ENCODE measurements at regions not wholly inside any gene's neighbourhood (a gene's known extent, or its start where the extent isn't known, plus 50 kb on each side); places are given as distances from the start of the nearest gene placed in this dataset.

DNA sequence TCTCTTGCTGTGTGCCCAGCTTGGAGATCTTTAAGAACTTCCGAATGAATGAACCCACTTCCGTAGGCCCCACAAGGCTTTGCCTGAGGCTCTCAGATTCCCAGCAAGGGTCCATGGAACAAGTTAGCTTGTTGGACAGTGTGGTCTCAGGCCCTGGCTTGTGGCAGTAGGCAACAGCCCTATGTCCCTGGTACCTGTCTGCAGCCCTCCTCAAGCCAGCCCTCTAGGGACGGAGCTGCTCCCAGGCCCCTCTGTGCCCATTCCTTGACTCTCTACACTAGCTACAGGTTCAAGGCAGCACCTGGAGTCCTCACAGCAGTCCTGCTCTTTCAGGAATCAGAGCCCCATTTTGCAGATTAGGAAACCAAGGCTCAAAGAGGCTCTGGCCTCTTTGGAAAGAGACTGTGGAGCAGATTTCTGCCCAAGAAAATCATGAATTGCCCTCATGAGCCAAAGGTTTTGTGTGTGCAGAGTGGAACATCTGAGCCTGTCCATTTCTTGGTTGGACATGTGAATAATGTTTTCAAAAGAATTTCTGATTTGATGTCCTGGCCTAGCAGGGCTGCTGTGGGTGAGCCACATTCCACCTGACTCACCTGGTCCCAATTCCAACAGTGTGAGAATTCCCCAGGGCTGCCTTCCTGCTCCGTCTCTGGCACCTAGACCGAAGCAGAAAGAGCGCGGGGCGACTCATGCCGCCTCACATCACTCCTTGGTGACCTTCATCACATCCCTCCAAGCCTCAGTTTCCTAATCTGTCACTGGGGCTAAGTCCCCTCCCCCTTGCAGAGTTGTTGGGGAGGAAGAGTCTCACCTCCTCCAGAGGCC, 131.7 kb downstream of the BARX1 start:
- intact Hi-C loops (cut with DNase I) = loop anchor here in 4 of 10 donors (10.0 kb wide), 1 partner anchor 141 kb away; no protein-coding TSS in a partner anchor
- peaks cover 0 to 10% (median 5%) of the 10 kb centered on the region in 9 donors for H3K4me1 ChIP-seq
- TF ChIP-seq CTCF (IDR thresholded peaks at IDR 0.05) = no peak
- H3K27me3 ChIP-seq = peaks cover 0 to 83% (median 68%) of the 10 kb centered on the region in 7 donors
- 90 to 93% methylated on average over 9 of the region's 9 CpGs for WGBS, 2 donors
- H3K27ac ChIP-seq = no peak overlapping the region
- no peak overlapping the region for H3K4me3 ChIP-seq
- H3K9me3 ChIP-seq = peaks cover 0 to 12% (median 0%) of the 10 kb centered on the region in 11 donors
- no peak for ATAC-seq
- no peak for DNase-seq
- H3K36me3 ChIP-seq = no peaks in the 10 kb centered on the region

GRCh38 chr9:93822229-93822628, 132.9 kb downstream of the BARX1 start:
- ATAC-seq = no peak
- Histone ChIP-seq H3K27ac (no peak overlapping the region), H3K9me3 (peaks cover 0 to 12% (median 0%) of the 10 kb centered on the region in 11 donors), H3K4me1 (peaks cover 0 to 2% (median 0%) of the 10 kb centered on the region in 9 donors), H3K27me3 (peaks cover 0 to 77% (median 57%) of the 10 kb centered on the region in 7 donors), H3K4me3 (no peak overlapping the region), H3K36me3 (no peaks in the 10 kb centered on the region)
- WGBS, 2 donors = 88 to 89% methylated on average over 6 of the region's 6 CpGs
- TF ChIP-seq CTCF (IDR thresholded peaks at IDR 0.05) = no peak
- no peak for DNase-seq
- intact Hi-C loops (cut with DNase I) = loop anchor here in 4 of 10 donors (10.0 kb wide), 1 partner anchor 143 kb away; no protein-coding TSS in a partner anchor

GRCh38 chr9:93821307-93821703, 133.8 kb downstream of the BARX1 start:
- peaks cover 0 to 72% (median 53%) of the 10 kb centered on the region in 7 donors for H3K27me3 ChIP-seq

More at GRCh38 chr9:93821307-93821703, 133.8 kb downstream of the BARX1 start:
- Histone ChIP-seq H3K9me3 (peaks cover 0 to 12% (median 0%) of the 10 kb centered on the region in 11 donors), H3K36me3 (no peaks in the 10 kb centered on the region), H3K27ac (no peak overlapping the region), H3K4me3 (no peak overlapping the region), H3K4me1 (no peaks in the 10 kb centered on the region)
- intact Hi-C loops (cut with DNase I) = loop anchor here in 4 of 10 donors (10.0 kb wide), 1 partner anchor 143 kb away; no protein-coding TSS in a partner anchor
- WGBS, 2 donors = 85 to 91% methylated on average over 2 of the region's 2 CpGs
- ATAC-seq (no peak), DNase-seq (no peak)
- TF ChIP-seq CTCF (IDR thresholded peaks at IDR 0.05) = no peak
